ENCODE measurements at regions not wholly inside any gene's neighbourhood (a gene's known extent, or its start where the extent isn't known, plus 50 kb on each side); places are given as distances from the start of the nearest gene placed in this dataset.

- no peak for TF ChIP-seq POLR2A (IDR thresholded peaks at IDR 0.05; ENCODE audit: low read depth, low read length)
- no peak for TF ChIP-seq POLR2AphosphoS5 (IDR thresholded peaks at IDR 0.05; ENCODE audit: low read depth, low read length)
- TF ChIP-seq TAF1 (IDR thresholded peaks at IDR 0.05; ENCODE audit: borderline replicate concordance, low read depth, low read length) = no peak
Measured at GRCh38 chr6:142653710-142654420, 291.1 kb downstream of the HIVEP2 start.
